RWPE1 (cell line): ENCODE measurements at regions not wholly inside any gene's neighbourhood (a gene's known extent, or its start where the extent isn't known, plus 50 kb on each side); places are given as distances from the start of the nearest gene placed in this dataset.
A peak's percentile ranks its signal among the peaks of the same experiment; 100 is the strongest.
"Not testable (repeated sequence)": the region's sequence is repeated elsewhere in the genome, so short reads cannot be mapped to it uniquely, and the experiment has no call there.

Experiments used
- CTCF ChIA-PET: fragments of 350-600 bp; sonication (Branson Sonifier 250); formaldehyde crosslinking; extraction: SDS; loops from one replicate; lab custom pipeline; 2021; lab: Yijun Ruan, JAX
- POLR2A ChIA-PET: fragments of 400-600 bp; formaldehyde crosslinking; extraction: SDS; loops from one replicate; lab custom pipeline; 2020; ENCODE audit warnings: antibody characterized with exemption; ENCODE audit not compliant: low non-redundant PET; lab: Yijun Ruan, JAX
- DNase-seq: peaks from one replicate; pipeline ENCODE4 v3.0.0; 2012; ENCODE audit warnings: low spot score
- H3K27ac ChIP-seq: fragments of 450-650 bp; 2 replicates; pipeline ENCODE4 v1.5.1; 2017
- CTCF ChIP-seq: fragments of 450-650 bp; conservative IDR thresholded peaks from 2 replicates; pipeline ENCODE4 v1.5.1; 2017; ENCODE audit warnings: low read depth, mild to moderate bottlenecking

- TF ChIP-seq CTCF = no peak
- H3K27ac ChIP-seq = no peak overlapping the region
- ChIA-PET POLR2A (no interaction called here), CTCF (interaction anchor here (0.7 kb wide), 1 partner anchor 70 kb away, joined by 3 read pairs; no protein-coding TSS in a partner anchor)
- DNase-seq = no peak
Observed at GRCh38 chr17:64718058-64718457, 56.0 kb upstream of the SMURF2 start.

GRCh38 chr17:64716496-64716895, 54.4 kb upstream of the SMURF2 start:
- DNase-seq, POLR2A ChIA-PET, CTCF ChIA-PET: not testable (repeated sequence)

GRCh38 chr17:64713786-64714185, 51.7 kb upstream of the SMURF2 start:
- H3K27ac ChIP-seq, CTCF ChIA-PET, DNase-seq, POLR2A ChIA-PET: not testable (repeated sequence)

More at GRCh38 chr17:64716496-64716895, 54.4 kb upstream of the SMURF2 start:
- H3K27ac ChIP-seq = not testable (repeated sequence)

GRCh38 chr17:64712557-64713351, 50.6 kb upstream of the SMURF2 start:
- CTCF ChIA-PET, DNase-seq, POLR2A ChIA-PET: not testable (repeated sequence)
- H3K27ac ChIP-seq = peak overlapping the region; percentile 1; the same call in 1 of the 2 replicates
